ENCODE measurements at regions not wholly inside any gene's neighbourhood (a gene's known extent, or its start where the extent isn't known, plus 50 kb on each side); places are given as distances from the start of the nearest gene placed in this dataset.

DNA sequence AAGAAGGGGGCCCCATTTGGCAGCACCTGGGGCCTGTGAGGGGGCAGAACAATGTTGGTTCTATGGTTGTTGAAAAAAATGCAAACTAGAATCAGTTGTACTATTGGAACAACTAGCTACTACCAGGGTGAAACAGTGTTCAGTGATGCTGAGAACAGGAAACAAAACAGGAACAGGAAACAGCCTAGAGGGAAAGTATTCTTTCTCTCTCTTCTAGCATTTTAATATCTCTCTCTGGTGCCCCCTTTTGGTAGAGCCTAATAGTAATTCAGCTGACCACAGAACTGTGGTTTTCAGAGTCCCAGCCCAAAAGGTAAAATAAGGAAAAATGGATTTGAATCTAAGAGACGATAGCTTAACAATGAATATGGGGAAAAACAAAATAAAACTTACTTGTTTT, 138.0 kb upstream of the KCNN2 start:
- DNase-seq (ENCODE audit: insufficient read length) (no peak), FAIRE-seq (no peak)
- TF ChIP-seq POLR2AphosphoS5 (IDR thresholded peaks at IDR 0.05; ENCODE audit: low read depth, low read length), result no peak
- no peak for TF ChIP-seq POLR2A (IDR thresholded peaks at IDR 0.05; ENCODE audit: low read depth, low read length)
- TF ChIP-seq TAF1 (IDR thresholded peaks at IDR 0.05; ENCODE audit: borderline replicate concordance, low read depth, low read length), result no peak

- no peak for TF ChIP-seq TAF1 (IDR thresholded peaks at IDR 0.05; ENCODE audit: borderline replicate concordance, low read depth, low read length)
- no peak for TF ChIP-seq POLR2A (IDR thresholded peaks at IDR 0.05; ENCODE audit: low read depth, low read length)
- TF ChIP-seq POLR2AphosphoS5 (IDR thresholded peaks at IDR 0.05; ENCODE audit: low read depth, low read length), result no peak
- no peak for DNase-seq (ENCODE audit: insufficient read length)
- FAIRE-seq, result no peak
These were observed 124.1 kb upstream of the KCNN2 start for GRCh38 chr5:114237766-114238165.

DNA sequence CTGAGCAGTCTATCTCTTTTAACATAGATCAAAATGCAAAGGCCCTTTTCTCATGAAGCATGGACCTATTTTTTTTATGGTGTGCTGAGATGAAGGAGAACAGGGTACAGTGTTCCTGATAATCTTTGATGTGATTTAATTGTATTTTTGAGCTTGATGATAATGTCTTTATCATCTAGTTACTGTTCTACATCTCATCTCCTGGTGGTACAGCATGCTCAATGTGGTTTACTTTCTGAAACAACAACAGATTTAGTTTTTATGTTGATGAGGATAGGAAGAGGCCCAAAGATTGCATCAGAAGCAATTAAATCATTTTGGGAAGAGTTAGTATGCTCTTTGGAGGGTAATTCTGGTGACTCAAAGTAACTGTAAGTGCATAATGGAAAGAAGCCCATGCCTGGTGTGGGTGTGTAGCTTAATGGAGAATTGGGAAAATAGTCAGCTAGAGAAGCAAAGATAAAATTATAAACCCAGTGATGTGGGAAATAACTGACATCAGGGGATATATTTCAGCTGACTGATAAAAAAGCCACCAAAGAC, 123.0 kb upstream of the KCNN2 start:
- no peak for FAIRE-seq
- no peak for TF ChIP-seq POLR2A (IDR thresholded peaks at IDR 0.05; ENCODE audit: low read depth, low read length)
- DNase-seq (ENCODE audit: insufficient read length), result no peak

- TF ChIP-seq POLR2AphosphoS5 (IDR thresholded peaks at IDR 0.05; ENCODE audit: low read depth, low read length), result no peak
- no peak for TF ChIP-seq TAF1 (IDR thresholded peaks at IDR 0.05; ENCODE audit: borderline replicate concordance, low read depth, low read length)
- TF ChIP-seq POLR2A (IDR thresholded peaks at IDR 0.05; ENCODE audit: low read depth, low read length), result no peak
- FAIRE-seq (no peak), DNase-seq (ENCODE audit: insufficient read length) (no peak)
These were observed 118.4 kb upstream of the KCNN2 start for GRCh38 chr5:114243281-114243971.

DNA sequence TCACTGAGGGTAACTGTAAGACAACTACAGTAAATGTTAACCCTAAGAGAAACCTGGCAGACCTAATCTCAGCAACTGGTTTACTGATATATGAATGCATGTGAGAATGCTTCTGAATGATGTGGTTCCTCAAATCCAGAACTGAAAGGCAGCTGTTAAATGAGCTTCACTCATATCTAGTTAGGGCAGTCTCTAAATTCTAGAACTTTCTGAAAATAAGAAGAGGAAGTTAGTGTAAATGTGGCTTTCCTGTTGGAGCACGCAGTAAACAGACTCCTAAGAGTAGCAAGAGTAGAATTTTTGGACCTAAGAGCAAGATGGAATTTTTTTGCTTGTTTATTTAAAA, 117.9 kb upstream of the KCNN2 start:
- TF ChIP-seq TAF1 (IDR thresholded peaks at IDR 0.05; ENCODE audit: borderline replicate concordance, low read depth, low read length), result no peak
- no peak for TF ChIP-seq POLR2AphosphoS5 (IDR thresholded peaks at IDR 0.05; ENCODE audit: low read depth, low read length)
- TF ChIP-seq POLR2A (IDR thresholded peaks at IDR 0.05; ENCODE audit: low read depth, low read length), result no peak
- FAIRE-seq, result no peak
- DNase-seq (ENCODE audit: insufficient read length), result no peak

GRCh38 chr5:114249823-114250222, 112.0 kb upstream of the KCNN2 start:
- TF ChIP-seq POLR2AphosphoS5 (IDR thresholded peaks at IDR 0.05; ENCODE audit: low read depth, low read length) (no peak), POLR2A (IDR thresholded peaks at IDR 0.05; ENCODE audit: low read depth, low read length) (no peak), TAF1 (IDR thresholded peaks at IDR 0.05; ENCODE audit: borderline replicate concordance, low read depth, low read length) (no peak)
- no peak for FAIRE-seq
- DNase-seq (ENCODE audit: insufficient read length), result no peak

- FAIRE-seq (no peak), DNase-seq (ENCODE audit: insufficient read length) (no peak)
- TF ChIP-seq POLR2A (IDR thresholded peaks at IDR 0.05; ENCODE audit: low read depth, low read length), result no peak
- TF ChIP-seq POLR2AphosphoS5 (IDR thresholded peaks at IDR 0.05; ENCODE audit: low read depth, low read length), result no peak
- no peak for TF ChIP-seq TAF1 (IDR thresholded peaks at IDR 0.05; ENCODE audit: borderline replicate concordance, low read depth, low read length)
These were observed 111.3 kb upstream of the KCNN2 start for GRCh38 chr5:114250536-114250935.

GRCh38 chr5:114252226-114252625, 109.6 kb upstream of the KCNN2 start:
- FAIRE-seq (no peak), DNase-seq (ENCODE audit: insufficient read length) (no peak)
- TF ChIP-seq TAF1 (IDR thresholded peaks at IDR 0.05; ENCODE audit: borderline replicate concordance, low read depth, low read length) (no peak), POLR2A (IDR thresholded peaks at IDR 0.05; ENCODE audit: low read depth, low read length) (no peak), POLR2AphosphoS5 (IDR thresholded peaks at IDR 0.05; ENCODE audit: low read depth, low read length) (no peak)

DNA sequence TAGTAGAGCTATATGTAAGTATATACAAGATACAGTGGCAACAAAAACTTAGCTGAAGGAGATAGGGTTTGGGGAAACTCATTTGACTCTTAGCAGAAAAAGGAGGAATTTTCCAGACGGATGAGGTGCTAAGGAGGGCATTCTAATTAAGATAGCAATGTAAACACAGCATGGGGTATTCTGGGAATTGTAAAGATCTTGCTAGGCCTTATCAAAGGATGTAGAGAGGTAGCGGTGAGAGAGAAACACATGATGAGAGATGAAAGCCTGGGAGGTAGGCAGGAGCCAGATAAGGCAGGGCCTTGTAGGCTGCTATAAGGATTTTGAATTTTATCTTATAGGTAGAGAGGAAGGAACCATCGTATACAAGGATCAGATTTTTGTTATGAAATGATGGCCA, 106.6 kb upstream of the KCNN2 start:
- no peak for FAIRE-seq
- TF ChIP-seq TAF1 (IDR thresholded peaks at IDR 0.05; ENCODE audit: borderline replicate concordance, low read depth, low read length) (no peak), POLR2AphosphoS5 (IDR thresholded peaks at IDR 0.05; ENCODE audit: low read depth, low read length) (no peak), POLR2A (IDR thresholded peaks at IDR 0.05; ENCODE audit: low read depth, low read length) (no peak)

DNA sequence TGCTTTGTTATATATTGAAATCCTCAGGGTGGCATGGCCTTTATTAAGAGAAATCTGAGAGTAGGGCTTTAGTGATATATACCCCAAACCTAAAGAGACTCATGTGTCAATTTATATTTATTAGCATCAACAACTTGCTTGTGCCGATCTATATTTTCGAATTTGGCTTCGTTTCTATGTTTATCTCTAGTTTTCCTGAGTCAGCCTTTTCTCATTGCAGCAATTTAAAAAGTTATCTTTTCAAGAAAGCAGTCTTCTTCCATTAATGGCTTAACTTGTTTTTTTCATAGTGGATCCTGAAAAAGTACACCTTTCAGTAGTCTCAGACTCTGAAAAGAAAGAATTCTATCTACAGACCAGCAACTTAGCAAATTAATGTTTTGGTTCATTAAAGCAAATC, 99.9 kb upstream of the KCNN2 start:
- no peak for FAIRE-seq
- TF ChIP-seq POLR2A (IDR thresholded peaks at IDR 0.05; ENCODE audit: low read depth, low read length), result no peak
- no peak for TF ChIP-seq POLR2AphosphoS5 (IDR thresholded peaks at IDR 0.05; ENCODE audit: low read depth, low read length)
- no peak for TF ChIP-seq TAF1 (IDR thresholded peaks at IDR 0.05; ENCODE audit: borderline replicate concordance, low read depth, low read length)
- DNase-seq (ENCODE audit: insufficient read length), result no peak

More for the DNA sequence above, 106.6 kb upstream of the KCNN2 start:
- no peak for DNase-seq (ENCODE audit: insufficient read length)

DNA sequence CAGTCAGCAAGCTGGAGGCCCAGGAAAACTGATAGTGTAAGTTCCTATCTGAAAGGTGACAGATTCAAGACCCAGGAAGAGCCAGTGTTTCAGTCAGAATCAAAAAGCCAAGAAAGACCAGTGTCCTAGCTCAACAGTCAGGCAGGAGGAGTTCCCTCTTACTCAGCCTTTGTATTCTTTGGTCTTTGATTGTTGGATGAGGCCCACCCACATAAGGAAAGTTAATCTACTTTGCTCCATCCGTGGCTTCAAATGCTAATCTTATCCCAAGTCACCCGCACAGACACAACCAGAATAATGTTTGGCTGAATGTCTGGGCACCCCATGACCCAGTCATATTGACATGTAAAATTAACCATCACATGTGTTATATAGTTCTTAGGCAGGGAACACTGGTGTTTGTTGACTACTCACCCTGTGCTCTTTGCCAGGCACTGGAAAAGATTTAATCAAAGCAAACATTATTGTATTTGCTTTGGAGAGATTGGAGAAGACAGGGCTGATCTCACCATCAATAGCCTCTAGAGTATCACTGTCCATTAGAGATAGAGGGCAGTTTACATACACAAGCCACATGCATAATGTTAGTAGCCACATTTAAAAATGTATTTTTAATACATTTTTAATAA, 96.3 kb upstream of the KCNN2 start:
- DNase-seq (ENCODE audit: insufficient read length) (no peak), FAIRE-seq (no peak)
- TF ChIP-seq POLR2AphosphoS5 (IDR thresholded peaks at IDR 0.05; ENCODE audit: low read depth, low read length) (no peak), TAF1 (IDR thresholded peaks at IDR 0.05; ENCODE audit: borderline replicate concordance, low read depth, low read length) (no peak), POLR2A (IDR thresholded peaks at IDR 0.05; ENCODE audit: low read depth, low read length) (no peak)

GRCh38 chr5:114266374-114266773, 95.5 kb upstream of the KCNN2 start:
- TF ChIP-seq TAF1 (IDR thresholded peaks at IDR 0.05; ENCODE audit: borderline replicate concordance, low read depth, low read length) (no peak), POLR2AphosphoS5 (IDR thresholded peaks at IDR 0.05; ENCODE audit: low read depth, low read length) (no peak), POLR2A (IDR thresholded peaks at IDR 0.05; ENCODE audit: low read depth, low read length) (no peak)
- DNase-seq (ENCODE audit: insufficient read length) (no peak), FAIRE-seq (no peak)

Measured in GM12892 (cell line).